VCaP (cell line): ENCODE measurements at regions not wholly inside any gene's neighbourhood (a gene's known extent, or its start where the extent isn't known, plus 50 kb on each side); places are given as distances from the start of the nearest gene placed in this dataset.
"Not testable (repeated sequence)": the region's sequence is repeated elsewhere in the genome, so short reads cannot be mapped to it uniquely, and the experiment has no call there.

ENCODE experiments used
- H3K27ac ChIP-seq: fragments of 450-650 bp; 2 replicates; pipeline ENCODE4 v1.5.1; 2017
- TF ChIP-seq, protein P1 (sequence below): fragments of 450-650 bp; conservative IDR thresholded peaks from 2 replicates; pipeline ENCODE4 v1.5.1; 2017; ENCODE audit warnings: mild to moderate bottlenecking, moderate library complexity

DNA sequence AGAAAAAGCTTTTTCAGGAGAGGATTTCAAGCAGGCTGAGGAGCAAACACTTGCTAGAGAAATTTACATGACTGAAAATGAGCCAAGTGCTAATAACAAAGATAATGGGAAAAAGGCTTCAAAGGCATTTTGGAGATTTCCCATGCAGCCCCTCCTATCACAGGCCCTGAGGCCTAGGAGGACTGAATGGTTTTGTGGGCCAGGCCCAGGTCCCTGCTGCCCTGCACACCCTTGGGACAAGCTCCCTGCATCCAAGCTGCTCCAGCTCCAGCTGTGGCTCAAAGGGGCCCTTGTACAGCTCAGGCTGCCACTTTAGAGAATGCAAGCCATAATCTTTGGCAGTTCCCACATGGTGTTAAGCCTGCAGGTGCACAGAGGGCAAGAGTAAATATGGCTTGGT, 154.0 kb upstream of the LMNTD1 start:
- no peak overlapping the region for H3K27ac ChIP-seq
- TF ChIP-seq, protein P1, sequence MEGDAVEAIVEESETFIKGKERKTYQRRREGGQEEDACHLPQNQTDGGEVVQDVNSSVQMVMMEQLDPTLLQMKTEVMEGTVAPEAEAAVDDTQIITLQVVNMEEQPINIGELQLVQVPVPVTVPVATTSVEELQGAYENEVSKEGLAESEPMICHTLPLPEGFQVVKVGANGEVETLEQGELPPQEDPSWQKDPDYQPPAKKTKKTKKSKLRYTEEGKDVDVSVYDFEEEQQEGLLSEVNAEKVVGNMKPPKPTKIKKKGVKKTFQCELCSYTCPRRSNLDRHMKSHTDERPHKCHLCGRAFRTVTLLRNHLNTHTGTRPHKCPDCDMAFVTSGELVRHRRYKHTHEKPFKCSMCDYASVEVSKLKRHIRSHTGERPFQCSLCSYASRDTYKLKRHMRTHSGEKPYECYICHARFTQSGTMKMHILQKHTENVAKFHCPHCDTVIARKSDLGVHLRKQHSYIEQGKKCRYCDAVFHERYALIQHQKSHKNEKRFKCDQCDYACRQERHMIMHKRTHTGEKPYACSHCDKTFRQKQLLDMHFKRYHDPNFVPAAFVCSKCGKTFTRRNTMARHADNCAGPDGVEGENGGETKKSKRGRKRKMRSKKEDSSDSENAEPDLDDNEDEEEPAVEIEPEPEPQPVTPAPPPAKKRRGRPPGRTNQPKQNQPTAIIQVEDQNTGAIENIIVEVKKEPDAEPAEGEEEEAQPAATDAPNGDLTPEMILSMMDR: no peak

DNA sequence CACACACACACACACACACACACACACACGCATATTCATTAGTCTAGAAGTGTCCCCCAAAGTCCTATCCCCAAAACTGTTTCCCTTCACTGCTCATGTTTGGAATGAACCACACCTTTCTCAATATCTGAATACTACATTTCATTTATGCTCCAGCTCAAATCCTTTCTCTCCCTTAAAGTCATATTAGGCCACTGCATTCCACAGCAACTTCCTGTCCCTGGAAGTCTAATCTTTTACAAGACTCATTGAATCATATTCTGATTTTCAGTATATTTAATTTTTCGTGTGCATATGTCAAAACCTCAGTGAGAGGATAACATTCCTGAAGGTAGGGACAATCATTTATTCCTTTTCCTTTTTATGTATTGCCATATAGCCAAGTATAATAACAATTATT, 155.6 kb upstream of the LMNTD1 start:
- no peak overlapping the region for H3K27ac ChIP-seq
- TF ChIP-seq, protein P1: no peak

DNA sequence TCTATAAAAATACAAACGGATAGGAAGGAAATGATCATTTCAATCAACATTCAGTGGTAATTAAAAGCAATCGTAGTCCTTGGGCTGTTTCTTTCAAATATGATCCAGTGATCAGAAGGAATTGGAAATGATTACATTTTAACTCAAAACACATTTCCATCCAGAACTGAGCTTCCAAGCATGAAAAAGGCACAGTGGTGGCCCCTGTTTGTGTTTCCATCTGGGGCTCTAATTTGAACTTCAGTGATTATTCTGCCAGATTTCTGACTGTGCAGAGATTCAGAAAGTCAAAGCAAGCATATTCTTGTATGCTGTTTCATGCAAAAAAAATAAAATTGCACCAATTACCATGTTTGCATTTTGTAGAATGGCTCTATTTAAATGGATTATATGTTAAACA, 157.0 kb upstream of the LMNTD1 start:
- TF ChIP-seq, protein P1: no peak

DNA sequence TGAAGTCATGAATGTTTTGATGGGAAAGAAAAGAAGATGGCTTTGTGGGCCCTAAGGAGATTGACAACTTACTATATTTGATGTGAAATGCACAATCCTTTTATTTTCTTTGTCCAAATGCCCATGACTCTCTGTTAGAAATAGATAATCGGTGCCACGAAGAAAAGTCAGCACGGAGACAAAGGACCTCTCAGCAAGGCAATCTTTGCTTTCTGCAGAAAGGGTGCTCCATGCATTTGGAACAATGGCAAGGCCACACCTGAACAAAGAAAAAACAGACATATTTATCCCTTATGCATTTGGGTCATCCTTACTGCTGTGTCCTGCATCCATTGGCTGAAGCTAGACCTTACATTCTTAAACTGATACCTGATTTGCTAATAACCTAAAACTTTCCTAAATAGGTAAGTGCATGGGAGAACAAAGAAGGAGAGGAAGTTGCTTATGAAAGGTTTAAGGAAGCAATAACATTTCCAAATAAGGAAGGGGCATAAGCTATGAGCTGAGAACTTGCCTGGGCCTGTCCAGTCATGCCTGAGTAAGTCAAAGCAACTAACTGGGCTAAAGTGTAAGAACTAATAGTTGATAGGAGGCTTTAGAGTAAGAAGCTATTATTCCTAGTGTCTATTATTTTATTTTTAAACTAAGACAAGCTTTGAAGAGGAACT, 158.0 kb upstream of the LMNTD1 start:
- H3K27ac ChIP-seq: not testable (repeated sequence)

More for the DNA sequence above, 157.0 kb upstream of the LMNTD1 start:
- no peak overlapping the region for H3K27ac ChIP-seq

DNA sequence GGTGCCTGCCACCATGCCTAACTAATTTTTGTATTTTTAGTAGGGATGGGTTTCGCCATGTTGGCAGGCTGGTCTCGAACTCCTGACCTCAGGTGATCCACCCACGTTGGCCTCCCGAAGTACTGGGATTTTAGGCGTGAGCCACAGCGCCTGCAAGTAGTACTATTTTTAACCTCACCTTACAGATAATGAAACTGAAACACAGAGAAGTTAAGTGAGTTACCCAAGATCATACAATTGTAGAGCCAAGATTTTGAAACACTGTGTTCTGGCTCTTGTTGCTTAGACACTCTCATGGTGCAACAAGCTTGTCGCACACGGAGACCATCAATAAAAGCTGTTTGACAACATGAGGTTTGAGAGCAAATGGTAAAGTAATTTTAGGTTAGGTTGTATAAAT, 159.1 kb upstream of the LMNTD1 start:
- TF ChIP-seq, protein P1: no peak
- no peak overlapping the region for H3K27ac ChIP-seq

DNA sequence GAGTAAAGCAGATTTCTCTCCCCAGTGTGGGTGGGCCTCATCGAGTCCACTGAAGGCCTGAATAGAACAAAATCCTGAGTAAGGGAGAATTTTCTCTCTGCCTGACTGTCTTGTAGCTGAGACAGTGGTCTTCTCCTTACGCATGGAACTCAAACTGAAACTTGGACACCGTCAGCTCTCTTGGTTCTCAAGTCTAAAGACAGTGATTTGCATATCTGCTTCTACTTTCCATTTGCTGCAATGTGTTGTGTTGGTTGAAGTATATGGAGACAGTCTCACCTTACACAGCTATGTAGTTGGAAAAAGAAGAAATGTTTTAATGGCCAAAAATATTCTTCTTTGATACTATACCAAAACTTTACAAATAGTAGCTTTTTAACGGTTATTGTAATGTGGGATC, 160.2 kb upstream of the LMNTD1 start:
- TF ChIP-seq, protein P1: no peak
- no peak overlapping the region for H3K27ac ChIP-seq

DNA sequence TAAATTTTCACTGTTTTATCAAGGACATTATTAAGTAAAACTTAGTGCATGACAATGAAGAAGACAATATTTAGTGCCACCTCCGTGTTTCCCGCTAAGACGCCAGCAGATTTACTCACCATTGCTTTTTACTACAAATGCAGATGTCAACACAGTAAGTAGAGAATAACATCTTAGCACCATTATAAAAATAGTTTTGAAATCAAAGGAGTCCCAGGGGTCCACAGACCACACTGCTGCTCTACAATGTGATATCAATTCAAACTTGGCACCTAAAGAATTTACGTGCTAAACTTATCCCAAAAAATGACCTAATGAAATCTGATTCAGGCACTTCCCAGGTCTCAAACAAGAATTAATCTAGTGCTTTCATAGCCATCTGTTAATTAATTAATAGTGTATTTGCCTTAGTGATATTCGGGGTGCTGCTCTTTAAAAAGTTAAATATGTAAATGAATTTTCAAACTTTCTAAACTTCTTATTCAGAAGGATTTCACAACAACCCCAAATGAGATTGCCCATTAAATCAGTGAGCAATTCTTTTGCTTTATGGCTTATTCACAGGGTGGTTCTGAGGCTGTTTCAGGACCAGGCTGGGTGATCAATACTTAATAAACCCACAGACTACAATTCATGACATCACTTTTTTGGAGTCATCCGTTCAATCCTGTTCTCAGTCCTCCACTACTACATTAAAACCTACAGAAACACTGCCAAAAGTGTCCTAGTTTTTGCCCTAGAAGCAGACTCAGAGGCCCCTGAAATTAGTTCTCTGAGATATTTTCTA, 161.3 kb upstream of the LMNTD1 start:
- H3K27ac ChIP-seq: no peak overlapping the region
- TF ChIP-seq, protein P1: no peak

DNA sequence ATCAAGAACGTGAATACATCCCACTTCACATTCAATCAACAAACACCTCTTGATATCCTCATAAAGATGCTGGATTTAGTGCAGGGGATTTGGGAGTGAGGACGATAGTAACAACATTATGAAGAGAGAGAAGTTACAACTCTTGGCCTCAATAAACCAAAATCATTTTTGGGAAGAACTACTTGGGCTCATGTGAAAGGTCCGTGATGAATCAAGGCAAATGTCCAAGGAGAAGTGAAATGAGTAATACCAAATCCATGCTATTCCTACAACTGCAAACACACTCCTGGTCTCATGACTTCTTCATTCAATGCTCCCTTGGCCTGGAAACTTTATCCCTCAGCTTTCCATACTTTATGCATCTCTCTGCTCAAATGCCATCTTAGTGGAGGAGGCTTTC, 162.0 kb upstream of the LMNTD1 start:
- TF ChIP-seq, protein P1: no peak
- H3K27ac ChIP-seq: no peak overlapping the region
